NCI-H2171 treated with DMSO at 0.1 percent for 48 hours (cell line): ENCODE measurements at regions not wholly inside any gene's neighbourhood (a gene's known extent, or its start where the extent isn't known, plus 50 kb on each side); places are given as distances from the start of the nearest gene placed in this dataset.

ENCODE experiments used
- DNase-seq: peaks from one replicate; lab custom pipeline; 2025; lab: John Stamatoyannopoulos, UW

DNA sequence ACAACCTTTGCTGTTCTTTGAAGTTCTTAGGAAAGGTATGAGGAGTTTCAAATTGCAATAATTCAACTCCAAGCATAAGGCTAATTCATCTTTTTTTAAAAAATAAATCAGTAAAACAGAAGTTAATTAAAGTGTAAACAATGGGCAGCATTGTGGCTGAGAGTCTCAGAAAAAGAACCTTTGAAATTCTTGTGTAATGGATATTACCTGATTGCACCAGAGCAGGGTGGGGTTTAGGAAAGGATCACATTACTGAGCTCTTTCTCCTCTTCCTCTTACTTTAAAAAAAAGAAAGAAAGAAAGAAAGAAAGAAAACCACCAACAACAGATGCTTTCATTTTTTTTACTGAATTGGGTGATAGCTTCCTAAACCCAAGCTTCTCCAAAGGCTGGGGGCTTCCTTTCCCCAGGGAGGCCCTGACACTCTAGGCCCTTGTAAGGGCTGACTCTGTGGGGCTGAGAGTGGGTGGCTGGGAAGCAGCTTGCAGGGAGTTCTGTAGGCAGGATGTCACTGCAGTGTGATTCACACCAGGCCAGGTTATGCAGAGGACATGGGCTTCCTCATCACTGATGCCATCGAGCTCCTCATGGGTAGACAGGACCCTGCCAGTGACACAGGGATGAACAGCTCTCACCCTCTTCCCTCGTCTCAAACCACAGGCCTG is 564.5 kb downstream of the FGF9 start:
- DNase-seq = no peak

DNA sequence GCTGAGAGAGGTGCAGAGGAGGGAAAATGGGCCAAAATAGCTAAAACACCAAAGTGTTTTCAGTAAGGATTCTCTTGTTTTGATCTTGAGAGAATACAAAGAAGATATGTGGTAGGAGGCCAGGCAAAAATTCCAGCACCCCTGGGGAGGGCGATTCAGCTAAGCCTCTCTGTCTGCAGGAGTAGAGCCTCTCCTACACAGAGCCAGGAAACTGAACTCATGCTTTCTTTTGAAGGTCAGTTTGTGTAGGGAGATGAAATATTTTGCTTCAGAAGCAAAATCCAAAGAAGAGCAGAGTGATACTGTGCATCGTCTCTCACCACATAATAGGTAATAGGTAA is 565.0 kb downstream of the FGF9 start:
- no peak for DNase-seq

DNA sequence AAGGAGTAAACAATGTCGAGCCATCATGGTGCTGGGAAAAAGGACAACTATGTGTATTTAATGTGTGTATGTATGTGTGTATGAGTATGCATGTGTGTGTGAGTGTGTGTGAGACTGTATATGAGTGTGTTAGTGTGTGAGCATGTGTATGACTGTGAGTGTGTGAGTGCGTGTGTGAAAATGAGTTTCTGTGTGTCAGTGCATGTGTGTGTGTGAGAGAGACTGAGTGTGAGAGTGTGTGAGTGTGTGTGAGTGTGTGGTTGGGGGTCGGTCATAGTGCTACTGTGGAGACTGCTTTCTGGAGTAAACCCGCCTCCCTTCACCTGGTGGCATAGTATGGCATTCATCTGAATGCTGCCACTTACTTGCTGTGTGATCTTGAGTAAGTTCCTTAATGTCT is 567.4 kb downstream of the FGF9 start:
- DNase-seq = no peak

DNA sequence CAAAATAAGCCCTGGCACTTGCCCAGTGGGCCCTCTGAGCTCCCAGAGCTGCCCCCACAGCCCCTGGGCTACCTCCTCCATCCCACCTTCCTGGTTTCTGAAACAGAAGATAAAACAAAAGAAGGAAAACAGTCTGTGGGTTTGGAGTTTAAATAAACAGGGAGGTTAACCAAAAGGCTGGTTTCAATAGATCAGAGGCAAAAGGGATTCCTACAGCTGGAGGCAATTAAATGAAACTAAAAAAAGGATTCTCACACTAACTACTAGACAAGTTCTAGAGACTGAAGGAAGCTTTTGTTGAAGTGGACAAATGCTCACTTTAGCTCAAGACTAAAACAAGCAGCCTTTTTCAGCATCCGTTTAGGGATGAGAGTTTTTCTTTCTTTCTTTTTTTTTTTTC is 569.8 kb downstream of the FGF9 start:
- DNase-seq = no peak

DNA sequence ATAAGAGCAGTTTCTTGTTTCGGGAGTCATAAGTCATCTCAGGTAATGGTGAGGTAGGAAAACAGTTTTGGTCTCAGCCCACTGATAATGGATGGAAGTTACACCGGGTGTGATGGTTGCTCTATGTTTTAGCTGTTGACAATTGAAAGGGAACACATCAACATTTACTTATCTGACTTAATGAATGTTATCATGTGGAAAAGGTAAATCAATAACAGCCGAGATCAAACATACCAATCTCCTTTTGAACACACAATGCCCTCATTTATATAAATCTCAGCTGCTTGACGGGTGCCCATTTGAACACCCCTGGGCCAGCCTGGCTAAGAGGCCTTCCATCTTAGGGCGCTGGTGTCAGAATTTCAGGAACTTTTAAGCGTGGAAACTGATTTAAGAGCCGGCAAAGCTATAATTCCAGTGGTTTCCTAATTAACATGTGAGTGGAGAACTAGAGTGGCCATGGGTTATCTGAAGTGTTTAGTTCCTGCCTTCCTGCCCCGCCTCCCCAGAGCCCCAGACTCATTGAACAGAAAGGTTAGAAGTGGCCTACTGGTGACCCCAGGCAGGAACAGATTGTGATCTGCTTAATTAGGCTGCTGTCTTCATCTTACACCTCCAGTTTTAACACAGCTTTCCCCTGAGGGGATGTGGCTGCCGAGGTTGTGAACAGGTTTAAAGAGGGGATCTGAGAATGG is 572.7 kb downstream of the FGF9 start:
- no peak for DNase-seq

DNA sequence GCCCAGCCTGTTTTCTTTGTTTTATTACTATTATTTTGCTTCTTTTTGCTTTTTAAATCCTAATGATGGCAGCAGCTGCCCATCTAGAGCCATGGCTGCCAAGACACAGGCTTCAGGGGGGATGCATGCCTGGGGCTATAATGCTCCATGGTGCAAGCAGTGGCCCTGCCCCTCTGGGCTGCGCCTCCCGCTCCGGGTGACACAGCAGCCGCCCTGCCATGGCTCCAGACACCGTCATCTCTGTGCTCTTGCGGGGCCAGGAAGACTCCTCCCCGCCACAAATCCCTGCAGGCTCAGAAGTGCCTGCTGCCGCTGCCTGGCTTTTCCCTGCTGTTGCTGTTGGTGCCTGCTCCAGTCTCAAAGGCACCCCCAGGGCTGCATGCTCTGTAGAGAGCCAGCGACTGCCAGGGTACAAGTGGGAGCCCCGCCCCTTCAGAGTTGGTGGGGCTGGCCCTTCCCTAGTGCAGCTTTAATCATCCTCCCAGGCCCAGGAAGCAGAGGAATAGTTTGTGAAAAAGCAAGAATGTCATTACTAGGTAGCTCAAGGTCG is 581.5 kb downstream of the FGF9 start:
- DNase-seq = no peak

DNA sequence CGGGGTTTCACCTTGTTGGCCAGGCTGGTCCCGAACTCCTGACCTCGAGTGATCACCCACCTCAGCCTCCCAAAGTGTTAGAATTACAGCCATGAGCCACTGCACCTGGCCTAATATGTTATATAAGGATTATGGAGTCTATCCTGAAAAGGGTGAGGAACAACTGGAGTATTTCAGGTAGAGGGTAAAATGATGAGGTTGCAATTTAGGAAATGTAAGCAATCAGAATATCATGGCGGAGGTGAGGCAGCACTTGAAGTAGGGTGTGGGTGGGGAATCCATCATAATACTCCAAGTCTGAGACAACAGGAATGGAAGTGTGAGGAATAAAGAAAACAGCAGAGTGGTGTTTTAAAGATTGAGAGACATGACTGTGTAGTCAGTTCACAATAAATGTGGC is 582.2 kb downstream of the FGF9 start:
- no peak for DNase-seq

DNA sequence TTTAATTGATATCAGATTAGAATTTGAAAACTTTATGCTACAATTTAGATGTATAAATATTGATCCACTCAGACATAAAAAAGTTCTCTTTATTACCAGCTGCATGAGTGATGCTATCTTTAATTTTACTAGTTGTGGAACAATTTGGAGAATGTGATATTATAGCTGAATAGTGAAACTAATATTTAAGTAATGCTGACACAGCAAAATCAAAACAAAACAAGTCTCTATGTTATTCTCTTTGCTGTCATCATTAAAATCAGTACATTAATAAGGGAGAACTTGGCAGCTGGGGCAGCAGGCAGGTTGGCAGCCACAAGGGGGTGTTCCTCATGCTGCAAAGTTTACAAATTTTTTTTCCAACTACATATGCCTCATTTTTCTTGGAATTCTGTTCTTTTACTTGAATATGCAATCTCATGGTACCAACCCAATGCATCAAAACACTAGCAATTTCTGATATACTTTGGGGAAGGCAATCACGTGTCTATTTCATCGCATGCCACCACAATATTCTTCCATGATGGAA is 585.3 kb downstream of the FGF9 start:
- DNase-seq = no peak

DNA sequence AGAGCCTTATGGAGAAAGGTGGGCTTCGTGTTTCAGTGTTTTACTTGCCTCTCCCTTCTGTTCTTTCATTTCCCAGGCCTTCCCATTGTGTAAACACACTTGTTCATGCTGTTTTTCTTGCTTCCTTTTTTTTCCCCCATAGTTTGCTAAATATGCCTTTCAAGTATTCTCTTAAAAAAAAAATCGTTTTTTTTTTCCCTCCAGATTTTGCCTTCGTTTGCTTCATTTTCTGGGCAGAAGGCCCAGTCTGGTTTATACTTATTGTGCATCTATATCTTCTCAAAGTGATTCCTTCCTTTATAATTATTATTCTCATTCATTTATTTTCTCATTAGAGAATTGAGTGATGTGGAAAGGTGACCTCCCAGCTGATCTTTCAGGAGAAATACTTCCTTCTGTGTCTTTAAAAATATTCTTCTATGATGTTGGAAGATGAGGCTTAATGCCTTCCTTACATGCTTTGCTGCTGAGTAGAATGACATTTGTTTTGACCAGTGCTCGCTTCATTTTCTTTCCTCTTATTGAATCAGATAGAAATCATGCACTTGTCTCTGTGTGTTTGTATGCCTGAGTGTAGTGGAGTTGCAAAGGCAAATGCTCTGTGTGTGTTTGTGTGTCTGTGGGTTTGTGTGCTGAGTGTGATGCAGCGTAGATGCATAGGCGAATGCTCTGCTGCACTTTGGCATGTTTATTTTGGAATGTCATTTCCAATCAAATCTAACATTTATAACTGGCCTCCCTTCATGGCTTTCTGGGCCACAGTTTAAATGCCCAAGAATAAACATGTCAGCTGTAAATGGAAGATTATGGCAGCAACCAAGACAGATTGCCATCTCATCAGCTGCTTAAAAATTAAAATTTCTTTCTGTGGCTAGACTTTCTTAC is 591.4 kb downstream of the FGF9 start:
- no peak for DNase-seq

DNA sequence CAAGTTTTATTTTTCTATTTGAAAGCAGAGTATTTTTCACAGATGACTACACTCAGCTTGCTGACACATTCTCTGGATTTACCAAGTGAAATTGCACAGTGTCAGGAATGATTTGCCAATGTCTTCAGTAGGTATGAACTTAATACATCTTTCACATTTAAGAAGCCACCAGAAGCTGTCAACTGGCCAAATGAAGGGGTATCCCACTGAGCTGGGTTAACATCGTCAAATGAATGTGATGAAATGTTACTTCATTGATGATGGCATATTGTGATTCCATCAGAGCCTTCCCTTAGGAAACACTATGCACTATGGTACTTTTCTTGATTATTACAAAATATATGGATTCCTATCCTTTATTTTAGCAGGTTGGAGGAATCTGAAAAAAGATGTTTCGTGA is 592.3 kb downstream of the FGF9 start:
- no peak for DNase-seq

DNA sequence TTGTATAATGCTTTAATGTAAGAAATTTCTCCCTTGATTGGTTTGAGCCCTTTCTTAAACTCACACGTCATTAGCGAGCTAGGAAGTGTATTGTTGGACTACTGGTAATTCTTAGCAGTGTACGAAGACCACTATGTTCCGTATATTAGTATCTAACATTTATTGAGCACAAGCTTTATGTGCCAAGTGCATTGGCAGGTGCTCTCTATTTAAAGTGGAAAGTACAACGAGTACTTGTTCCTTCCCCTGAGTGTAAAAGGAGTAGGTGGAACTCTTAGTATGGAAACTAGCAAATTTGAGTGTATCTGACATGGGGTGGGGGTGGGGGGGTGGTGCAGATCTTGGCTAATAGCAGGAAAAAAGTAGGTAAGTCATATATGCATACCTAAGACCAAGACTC is 594.7 kb downstream of the FGF9 start:
- DNase-seq = no peak

DNA sequence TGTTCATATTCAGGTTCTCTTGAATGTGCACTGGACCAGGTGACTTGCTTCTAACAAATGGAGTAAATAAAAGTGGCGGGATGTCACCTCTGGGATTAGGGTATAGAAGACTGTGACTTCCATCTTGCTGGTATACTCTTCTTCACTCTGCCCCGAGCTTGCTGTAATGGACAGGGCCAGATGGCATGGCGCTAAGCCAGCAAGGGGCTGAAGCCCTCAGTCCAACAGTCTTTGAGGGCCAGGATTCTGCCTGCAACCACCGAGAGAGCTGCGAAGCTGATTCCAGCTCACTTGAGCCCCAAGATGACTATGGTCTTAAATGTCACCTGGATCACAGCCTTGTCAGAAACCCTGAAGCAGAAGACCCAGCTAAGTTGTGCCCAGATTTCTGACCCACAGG is 600.0 kb downstream of the FGF9 start:
- no peak for DNase-seq

DNA sequence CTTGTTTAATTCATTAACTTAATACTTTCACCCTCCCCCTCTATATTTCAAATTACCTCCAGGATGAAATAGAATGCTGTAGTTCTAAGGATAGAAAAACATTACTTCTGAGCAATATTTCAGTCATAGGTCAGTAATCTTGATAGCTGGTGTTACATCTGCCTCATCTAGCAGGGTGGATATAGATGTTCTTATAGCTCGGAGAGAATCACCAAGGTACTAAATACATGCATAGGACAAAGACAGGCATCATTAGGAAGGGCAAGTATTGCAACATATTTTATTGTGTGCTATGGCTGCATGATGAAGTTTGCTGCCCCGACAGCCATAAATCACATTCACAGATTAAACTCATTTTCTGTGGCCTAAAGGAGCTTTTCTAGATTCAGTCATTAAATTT is 601.0 kb downstream of the FGF9 start:
- no peak for DNase-seq

DNA sequence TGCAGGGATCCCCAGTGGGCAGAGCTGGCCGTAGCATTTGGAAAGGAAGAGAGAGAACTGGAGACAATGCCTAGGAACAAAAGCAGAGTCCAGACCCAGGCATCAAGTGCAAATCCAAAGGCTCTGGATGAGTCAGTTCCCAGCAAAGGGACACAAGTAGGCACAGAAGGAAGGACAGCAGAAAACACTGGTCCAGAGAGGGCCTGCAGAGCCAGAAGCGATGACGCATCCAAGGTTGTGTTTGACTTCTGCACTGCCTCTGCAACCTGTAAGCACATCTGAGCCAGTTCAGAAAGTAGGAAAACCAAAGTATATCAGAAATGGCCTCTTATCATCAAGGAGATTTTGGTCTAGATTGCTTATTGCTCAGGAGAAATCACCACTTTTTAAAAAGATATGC is 604.5 kb downstream of the FGF9 start:
- DNase-seq = no peak

DNA sequence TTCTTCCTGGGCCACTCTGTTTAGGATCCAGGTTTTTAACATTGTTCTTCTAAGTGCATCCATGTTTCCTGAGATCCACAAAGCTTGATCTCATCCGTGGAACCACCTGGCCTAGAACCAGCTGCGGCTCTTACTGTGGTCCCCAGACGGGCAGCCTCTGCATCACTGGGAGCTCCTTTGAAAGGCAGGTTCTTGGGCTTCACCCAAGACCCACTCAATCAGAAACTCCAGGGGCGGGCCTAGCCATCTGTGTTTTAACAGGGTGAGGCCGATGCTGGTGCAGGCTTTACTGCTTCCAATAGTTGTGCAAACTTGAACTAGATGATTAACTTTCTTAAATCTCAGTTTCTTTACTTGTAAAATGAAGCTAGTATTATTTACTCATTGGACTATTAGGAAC is 605.7 kb downstream of the FGF9 start:
- no peak for DNase-seq

DNA sequence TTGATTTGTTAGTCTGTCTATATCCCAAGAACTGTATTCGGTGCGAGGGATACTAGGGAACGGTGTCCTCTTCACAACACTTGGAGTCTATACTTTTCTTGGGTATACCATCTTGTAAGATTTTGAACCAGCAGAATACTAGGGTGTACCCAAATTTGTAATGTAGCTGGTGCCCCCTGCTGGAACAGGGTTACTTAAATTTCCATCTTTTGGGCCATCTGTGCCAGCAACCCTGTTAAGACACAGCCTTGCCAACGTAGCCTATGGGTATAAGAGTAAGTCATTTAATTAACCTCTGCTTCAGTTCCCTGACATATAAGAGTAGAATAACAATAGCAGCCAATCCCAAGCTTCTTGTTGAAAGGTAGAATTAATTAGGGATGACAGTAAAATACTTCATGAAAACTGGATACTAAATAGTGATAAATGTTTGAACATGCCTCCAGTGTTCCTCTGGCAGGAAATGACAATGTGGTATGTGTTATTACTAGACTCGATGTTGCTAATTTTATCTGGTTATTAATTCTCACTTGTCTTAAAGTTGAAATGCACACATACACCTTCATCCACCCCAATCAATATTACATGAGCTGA is 607.6 kb downstream of the FGF9 start:
- no peak for DNase-seq

DNA sequence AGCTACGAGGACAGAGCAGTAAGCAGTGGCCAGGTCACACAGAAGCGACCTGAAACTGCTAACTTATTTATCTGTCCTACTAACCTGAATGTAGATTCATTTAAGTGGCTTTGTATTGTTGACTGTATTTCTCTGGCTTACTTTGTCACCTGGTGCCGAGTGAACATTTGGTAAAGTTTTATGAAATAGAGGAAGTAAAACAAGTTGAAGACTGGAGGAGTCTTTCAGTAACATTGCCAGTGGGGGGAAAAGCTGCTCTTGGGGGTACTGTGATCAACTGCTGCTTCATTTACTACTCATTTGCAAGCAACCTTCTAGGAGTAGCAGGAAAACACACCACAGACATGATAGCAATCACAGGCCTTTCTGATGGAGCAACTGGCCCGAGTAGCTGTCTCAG is 615.0 kb downstream of the FGF9 start:
- DNase-seq = no peak

DNA sequence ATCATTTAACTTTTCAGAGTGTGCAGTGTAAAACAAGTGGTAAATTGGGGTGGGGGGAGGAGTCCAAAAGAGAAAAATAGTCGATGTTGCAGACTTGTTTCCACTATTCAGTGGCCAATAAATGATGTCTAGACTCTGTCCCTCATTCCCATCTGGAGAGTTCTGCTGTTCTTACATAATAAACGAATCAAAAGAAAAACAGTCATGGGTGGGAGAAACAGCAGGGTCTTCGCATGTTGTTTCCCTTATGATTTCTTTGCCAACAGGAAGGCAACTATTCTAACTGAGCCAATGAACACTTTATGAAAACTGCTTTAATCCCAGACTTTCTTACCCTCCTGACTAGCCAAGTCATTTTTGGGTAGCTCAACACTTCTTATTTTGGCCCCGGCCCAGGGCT is 615.5 kb downstream of the FGF9 start:
- no peak for DNase-seq

DNA sequence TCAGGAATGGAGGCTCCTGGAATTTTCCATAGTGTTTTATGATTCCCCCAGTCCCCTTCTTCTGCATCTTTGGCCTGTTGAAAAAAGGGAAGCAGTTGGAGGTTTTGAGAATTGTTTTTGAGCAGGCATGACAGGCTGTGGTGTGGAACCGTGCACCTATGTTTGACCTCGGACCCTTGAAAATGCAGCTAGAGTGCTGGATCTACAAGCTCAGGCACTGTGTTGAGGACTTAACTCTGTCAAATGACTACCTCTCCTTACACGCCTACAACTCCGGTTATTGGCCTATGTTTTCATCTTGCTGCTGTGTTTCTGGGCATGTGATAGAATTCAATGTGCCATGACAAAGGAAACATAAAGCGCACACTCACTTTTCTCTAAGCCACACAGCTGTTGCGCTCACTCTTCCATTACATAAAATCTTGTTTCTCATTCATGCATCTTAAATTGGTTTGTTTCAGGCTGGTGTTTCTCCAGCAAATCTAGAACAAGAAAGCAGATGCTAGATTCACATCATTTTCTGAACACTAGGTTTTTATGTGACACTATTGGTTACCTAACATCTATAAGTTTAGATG is 616.6 kb downstream of the FGF9 start:
- no peak for DNase-seq

DNA sequence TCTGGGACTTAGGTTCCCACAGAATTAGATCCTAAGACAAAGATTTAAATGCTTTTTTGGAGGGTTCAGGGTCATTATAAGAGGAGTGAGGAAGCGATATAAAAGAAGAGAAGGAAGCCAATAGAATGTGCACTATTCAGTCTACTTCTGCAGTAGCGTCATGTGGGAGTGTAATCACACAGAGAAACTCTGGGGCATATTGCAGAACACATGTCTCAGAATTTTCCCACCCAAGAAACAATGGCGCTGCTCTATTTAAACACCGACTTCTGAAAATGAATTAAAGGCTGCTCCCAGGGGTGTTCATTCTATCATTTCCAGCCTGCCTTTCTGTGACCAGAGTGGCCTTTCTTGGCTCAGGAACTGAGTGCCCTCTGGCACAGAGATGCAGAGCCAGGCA is 617.6 kb downstream of the FGF9 start:
- DNase-seq = no peak

DNA sequence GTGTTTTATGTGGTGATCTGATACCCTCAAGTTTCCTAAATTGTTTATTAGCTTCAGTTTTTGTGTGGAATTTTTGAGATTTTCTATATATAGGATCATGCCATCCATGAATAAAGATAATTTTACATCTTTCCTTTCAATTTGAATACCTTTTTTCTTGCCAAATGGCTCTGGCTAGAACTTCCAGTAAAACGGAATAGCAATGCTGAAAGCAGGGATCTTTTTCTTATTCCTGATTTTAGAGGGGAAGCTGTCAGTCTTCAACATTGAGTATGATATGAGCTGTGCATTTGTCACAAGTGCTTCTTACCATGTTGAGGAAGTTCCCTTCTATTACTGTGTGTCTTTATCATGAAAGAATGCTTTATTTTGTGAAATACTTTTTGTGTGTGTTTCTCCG is 618.8 kb downstream of the FGF9 start:
- DNase-seq = no peak

DNA sequence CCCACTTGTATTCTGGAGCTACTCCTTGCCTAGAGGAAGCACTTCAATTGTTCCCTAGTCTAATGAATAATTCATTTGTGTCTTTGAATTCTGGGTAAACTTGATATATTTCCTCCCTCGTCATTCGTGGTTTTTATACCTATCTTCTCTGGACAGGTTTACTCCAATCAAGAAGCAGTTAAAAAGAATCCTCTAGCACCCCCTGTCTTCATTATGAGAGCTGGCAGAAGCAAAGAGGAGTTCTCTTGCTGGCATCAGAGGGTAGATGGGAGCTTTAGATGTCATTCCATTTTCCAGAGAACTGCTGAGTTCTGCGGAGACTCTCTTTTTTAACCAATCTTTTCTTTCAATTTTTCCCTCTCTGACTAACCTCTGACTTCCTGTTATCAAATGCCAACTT is 627.7 kb downstream of the FGF9 start:
- DNase-seq = no peak
